GF-D8 (cell line): ENCODE measurements at regions not wholly inside any gene's neighbourhood (a gene's known extent, or its start where the extent isn't known, plus 50 kb on each side); places are given as distances from the start of the nearest gene placed in this dataset.
"Not testable (repeated sequence)": the region's sequence is repeated elsewhere in the genome, so short reads cannot be mapped to it uniquely, and the experiment has no call there.

Source experiments
- DNase-seq: peaks from one replicate; lab custom pipeline; 2025; lab: John Stamatoyannopoulos, UW

DNA sequence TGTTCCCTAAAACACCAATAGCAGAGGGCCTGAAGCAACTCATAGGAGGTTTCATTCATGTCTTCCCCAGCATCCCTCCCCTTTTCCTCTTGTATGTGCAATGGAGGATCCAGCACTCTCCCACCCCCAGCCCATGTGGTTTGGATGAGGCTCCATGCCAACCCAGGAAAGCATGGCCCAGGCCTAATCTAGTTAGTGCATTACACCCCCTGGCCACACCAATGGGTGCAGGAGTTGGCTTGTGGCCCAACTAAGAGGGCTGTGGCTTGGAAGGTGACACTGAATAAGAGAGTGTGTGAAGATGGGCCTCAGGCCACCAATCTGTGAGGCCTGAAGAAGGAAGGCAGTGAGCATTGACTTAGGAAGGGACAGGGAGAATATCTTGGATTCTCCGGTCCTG is 70.8 kb upstream of the SMIM23 start:
- no peak for DNase-seq

- no peak for DNase-seq
These were observed 70.1 kb upstream of the SMIM23 start for GRCh38 chr5:171715551-171715950.

DNA sequence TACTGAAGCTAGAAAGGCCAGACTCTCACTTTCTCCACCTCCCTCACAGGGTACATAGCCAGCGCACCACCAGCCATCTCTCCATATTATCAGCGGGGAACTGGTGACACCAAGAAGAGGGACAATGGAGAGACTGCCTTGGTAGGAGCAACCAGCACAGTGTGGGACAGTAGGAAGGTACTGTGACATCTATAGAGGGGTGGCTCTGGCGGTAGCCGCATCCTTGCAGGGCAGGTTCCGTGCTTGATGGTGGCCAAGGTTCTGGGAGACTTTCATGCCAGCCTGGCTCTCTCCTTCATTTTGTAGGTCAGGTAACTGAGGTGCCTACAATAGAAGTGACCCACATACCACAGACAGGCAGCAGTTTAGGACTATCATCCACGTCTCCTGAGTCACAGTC is 65.5 kb upstream of the SMIM23 start:
- DNase-seq, result no peak

DNA sequence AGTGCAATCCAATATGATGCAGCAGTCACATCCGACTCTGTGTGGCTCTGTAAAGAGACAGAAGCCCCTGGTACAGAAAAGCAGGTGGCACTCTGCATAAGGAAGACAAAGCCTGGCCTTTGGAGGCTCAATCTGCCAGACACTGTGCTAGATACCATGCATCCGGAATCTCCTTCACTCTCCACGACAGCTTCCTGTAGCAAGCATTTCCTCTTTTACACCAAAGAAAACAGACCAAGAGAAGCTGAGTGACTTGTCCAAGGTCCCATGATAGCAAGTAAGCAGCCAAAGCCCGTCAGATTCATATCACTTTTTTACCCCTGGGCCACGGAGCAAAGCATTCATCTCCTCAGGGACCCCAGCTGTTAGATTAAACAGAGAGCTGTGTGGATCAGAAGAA is 64.2 kb upstream of the SMIM23 start:
- DNase-seq, result peak; percentile 23

DNA sequence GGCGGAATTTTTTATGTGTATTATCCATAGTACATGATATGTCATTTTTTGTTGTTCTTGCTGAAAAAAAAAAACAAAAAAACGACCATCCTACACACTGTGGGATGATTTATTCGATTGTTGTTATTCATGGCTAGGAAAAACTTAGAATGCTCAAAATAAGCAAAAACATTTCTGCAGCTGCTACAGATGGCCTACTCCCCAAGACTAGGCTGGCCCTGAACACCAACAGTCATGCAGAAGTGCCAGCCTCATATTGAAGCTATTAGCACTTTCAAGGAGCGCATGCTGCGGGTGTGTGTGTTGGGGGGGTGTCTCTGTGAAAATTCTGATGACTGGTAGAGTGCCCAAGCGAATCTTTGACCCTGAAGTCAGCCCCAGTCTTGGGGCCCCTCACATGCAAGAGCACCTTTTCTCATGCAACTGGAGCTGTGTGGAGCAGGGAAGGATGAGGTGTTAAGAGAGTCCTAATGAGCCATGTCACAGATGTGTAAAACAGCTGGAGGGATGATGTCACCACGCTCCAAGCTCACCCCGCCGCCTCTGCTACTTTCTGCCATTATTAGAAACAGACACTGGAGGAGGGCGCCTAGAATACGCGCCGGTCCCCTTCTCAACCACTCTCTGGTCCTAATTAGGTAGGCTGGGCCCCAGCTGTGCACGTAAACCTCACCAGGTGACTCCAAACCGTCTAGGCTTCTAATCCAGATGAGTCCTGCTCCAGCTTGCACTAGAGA is 61.0 kb upstream of the SMIM23 start:
- DNase-seq, result no peak

GRCh38 chr5:171725205-171725601 is 60.4 kb upstream of the SMIM23 start:
- DNase-seq, result no peak

- DNase-seq, result not testable (repeated sequence)
These were observed 58.8 kb upstream of the SMIM23 start for GRCh38 chr5:171726819-171727218.

DNA sequence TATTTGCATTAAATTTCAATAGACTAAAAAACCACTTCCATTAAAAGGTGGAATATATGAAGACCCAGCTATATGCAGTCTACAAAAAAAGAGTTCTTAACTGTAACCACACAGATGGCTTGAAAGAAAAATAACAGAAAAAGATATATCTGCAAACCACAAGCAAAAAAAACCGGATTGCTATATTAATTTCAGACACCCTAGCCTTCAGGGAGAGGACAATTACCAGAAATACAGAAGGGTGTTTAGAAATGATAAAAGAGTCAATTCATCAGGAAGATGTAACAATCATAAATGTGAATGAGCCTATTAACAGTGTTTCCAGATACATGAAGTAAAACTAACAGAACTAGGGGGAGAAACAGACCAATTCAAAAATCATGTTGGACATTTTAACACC is 56.9 kb upstream of the SMIM23 start:
- DNase-seq, result no peak
